HFFc6 (cell line): ENCODE measurements at regions not wholly inside any gene's neighbourhood (a gene's known extent, or its start where the extent isn't known, plus 50 kb on each side); places are given as distances from the start of the nearest gene placed in this dataset.
"Not testable (repeated sequence)": the region's sequence is repeated elsewhere in the genome, so short reads cannot be mapped to it uniquely, and the experiment has no call there.

Source experiments
- DNase-seq: peaks from one replicate; pipeline ENCODE4 v3.0.0-alpha.2; 2018
- H3K27ac Mint-ChIP-seq: 2 replicates; pipeline ENCODE4 v1.8.0; 2020; ENCODE audit warnings: mild to moderate bottlenecking, mixed read lengths
- H3K27me3 Mint-ChIP-seq: 2 replicates; pipeline ENCODE4 v1.8.0; 2021; ENCODE audit warnings: mild to moderate bottlenecking, moderate library complexity, mixed read lengths; ENCODE audit not compliant: insufficient read depth
- H3K36me3 Mint-ChIP-seq: 2 replicates; pipeline ENCODE4 v1.8.0; 2021; ENCODE audit warnings: low read depth, mixed read lengths
- H3K4me1 Mint-ChIP-seq: 2 replicates; pipeline ENCODE4 v1.8.0; 2020; ENCODE audit warnings: low read depth, mixed read lengths
- H3K4me3 Mint-ChIP-seq: 2 replicates; pipeline ENCODE4 v1.8.0; 2020; ENCODE audit warnings: mild to moderate bottlenecking, moderate library complexity, mixed read lengths
- H3K9me3 Mint-ChIP-seq: 2 replicates; pipeline ENCODE4 v1.8.0; 2020; ENCODE audit warnings: mild to moderate bottlenecking, mixed read lengths
- TF ChIP-seq, protein P1 (sequence below): fragments of 200-600 bp; sonication (generic); IDR thresholded peaks from 2 replicates; pipeline ENCODE4 v1.5.0; 2021; ENCODE audit warnings: antibody characterized with exemption, mild to moderate bottlenecking

- Mint-ChIP-seq H3K4me3 (no peak overlapping the region), H3K9me3 (no peaks in the 10 kb centered on the region), H3K27ac (no peak overlapping the region), H3K27me3 (no peaks in the 10 kb centered on the region; the same call in none of the 2 replicates), H3K36me3 (no peaks in the 10 kb centered on the region), H3K4me1 (peaks cover 10% of the 10 kb centered on the region)
- no peak for DNase-seq
- TF ChIP-seq, protein P1, sequence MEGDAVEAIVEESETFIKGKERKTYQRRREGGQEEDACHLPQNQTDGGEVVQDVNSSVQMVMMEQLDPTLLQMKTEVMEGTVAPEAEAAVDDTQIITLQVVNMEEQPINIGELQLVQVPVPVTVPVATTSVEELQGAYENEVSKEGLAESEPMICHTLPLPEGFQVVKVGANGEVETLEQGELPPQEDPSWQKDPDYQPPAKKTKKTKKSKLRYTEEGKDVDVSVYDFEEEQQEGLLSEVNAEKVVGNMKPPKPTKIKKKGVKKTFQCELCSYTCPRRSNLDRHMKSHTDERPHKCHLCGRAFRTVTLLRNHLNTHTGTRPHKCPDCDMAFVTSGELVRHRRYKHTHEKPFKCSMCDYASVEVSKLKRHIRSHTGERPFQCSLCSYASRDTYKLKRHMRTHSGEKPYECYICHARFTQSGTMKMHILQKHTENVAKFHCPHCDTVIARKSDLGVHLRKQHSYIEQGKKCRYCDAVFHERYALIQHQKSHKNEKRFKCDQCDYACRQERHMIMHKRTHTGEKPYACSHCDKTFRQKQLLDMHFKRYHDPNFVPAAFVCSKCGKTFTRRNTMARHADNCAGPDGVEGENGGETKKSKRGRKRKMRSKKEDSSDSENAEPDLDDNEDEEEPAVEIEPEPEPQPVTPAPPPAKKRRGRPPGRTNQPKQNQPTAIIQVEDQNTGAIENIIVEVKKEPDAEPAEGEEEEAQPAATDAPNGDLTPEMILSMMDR: no peak
Measured at GRCh38 chr3:101142160-101142559, 148.9 kb upstream of the ABI3BP start.

- H3K27ac Mint-ChIP-seq: no peak overlapping the region
- no peaks in the 10 kb centered on the region for H3K9me3 Mint-ChIP-seq
- peaks cover 1% of the 10 kb centered on the region; the same call in 1 of the 2 replicates for H3K27me3 Mint-ChIP-seq
- peaks cover 18% of the 10 kb centered on the region for H3K4me1 Mint-ChIP-seq
- H3K36me3 Mint-ChIP-seq: no peaks in the 10 kb centered on the region
- TF ChIP-seq, protein P1: no peak
- H3K4me3 Mint-ChIP-seq: no peak overlapping the region
- no peak for DNase-seq
Measured at GRCh38 chr3:101141135-101141534, 147.9 kb upstream of the ABI3BP start.

- no peaks in the 10 kb centered on the region for H3K36me3 Mint-ChIP-seq
- H3K4me3 Mint-ChIP-seq: no peak overlapping the region
- no peak for DNase-seq
- TF ChIP-seq, protein P1: no peak
- peaks cover 18% of the 10 kb centered on the region for H3K4me1 Mint-ChIP-seq
- H3K9me3 Mint-ChIP-seq: no peaks in the 10 kb centered on the region
- no peak overlapping the region for H3K27ac Mint-ChIP-seq
- H3K27me3 Mint-ChIP-seq: peaks cover 1% of the 10 kb centered on the region; the same call in 1 of the 2 replicates
Measured at GRCh38 chr3:101138817-101139216, 145.6 kb upstream of the ABI3BP start.

DNA sequence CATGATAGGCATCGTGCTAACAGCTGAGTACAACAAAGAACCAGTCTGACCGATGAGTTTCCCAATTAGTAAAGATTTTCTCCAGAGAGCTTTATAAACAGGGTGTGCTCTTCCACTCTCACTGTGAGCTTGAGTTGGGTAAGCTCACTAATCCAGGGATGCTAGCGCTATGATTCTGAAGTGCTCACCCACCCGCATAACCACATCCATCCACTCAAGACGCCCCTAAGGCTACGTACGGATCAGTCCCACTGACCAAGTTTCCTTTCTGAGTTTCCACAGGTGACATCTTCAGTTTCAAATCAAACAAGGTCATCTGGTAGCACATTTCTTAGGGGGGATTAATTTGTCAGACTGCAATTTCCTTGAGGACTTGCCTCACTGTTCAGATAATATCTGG lies 141.1 kb upstream of the ABI3BP start:
- TF ChIP-seq, protein P1: no peak
- Mint-ChIP-seq H3K36me3 (peaks cover 14% of the 10 kb centered on the region), H3K4me3 (no peak overlapping the region), H3K27me3 (peaks cover 1% of the 10 kb centered on the region; the same call in 1 of the 2 replicates), H3K4me1 (peaks cover 11% of the 10 kb centered on the region), H3K9me3 (no peaks in the 10 kb centered on the region; the same call in 1 of the 2 replicates), H3K27ac (no peak overlapping the region)
- no peak for DNase-seq

GRCh38 chr3:101133652-101134051 lies 140.4 kb upstream of the ABI3BP start:
- TF ChIP-seq, protein P1: no peak
- Mint-ChIP-seq H3K9me3 (no peaks in the 10 kb centered on the region; the same call in 1 of the 2 replicates), H3K4me1 (peaks cover 11% of the 10 kb centered on the region), H3K27me3 (peaks cover 1% of the 10 kb centered on the region; the same call in 1 of the 2 replicates), H3K27ac (no peak overlapping the region), H3K36me3 (peaks cover 14% of the 10 kb centered on the region), H3K4me3 (no peak overlapping the region)
- DNase-seq: no peak

DNA sequence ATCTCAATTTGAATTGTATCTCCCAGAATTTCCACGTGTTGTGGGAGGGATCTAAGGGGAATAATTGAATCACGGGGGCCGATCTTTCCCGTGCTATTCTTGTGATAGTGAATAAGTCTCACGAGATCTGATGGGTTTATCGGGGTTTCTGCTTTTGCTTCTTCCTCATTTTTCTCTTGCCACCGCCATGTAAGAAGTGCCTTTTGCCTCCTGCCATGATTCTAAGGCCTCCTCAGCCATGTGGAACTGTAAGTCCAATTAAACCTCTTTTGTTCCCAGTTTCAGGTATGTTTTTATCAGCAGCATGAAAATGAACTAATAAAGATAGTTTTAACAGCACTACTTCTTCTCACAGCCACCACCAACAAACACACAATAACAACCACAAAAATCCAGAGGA lies 140.0 kb upstream of the ABI3BP start:
- not testable (repeated sequence) for DNase-seq, H3K4me3 Mint-ChIP-seq, H3K27ac Mint-ChIP-seq, H3K27me3 Mint-ChIP-seq, H3K9me3 Mint-ChIP-seq
- Mint-ChIP-seq H3K36me3 (peaks cover 14% of the 10 kb centered on the region), H3K4me1 (peaks cover 11% of the 10 kb centered on the region)
